Fibroblast of gingiva (primary cell): ENCODE measurements at regions not wholly inside any gene's neighbourhood (a gene's known extent, or its start where the extent isn't known, plus 50 kb on each side); places are given as distances from the start of the nearest gene placed in this dataset.

ENCODE experiments used
- DNase-seq: peaks from one replicate; pipeline ENCODE4 v3.0.0-alpha.2; 2011; ENCODE audit warnings: low read depth

DNA sequence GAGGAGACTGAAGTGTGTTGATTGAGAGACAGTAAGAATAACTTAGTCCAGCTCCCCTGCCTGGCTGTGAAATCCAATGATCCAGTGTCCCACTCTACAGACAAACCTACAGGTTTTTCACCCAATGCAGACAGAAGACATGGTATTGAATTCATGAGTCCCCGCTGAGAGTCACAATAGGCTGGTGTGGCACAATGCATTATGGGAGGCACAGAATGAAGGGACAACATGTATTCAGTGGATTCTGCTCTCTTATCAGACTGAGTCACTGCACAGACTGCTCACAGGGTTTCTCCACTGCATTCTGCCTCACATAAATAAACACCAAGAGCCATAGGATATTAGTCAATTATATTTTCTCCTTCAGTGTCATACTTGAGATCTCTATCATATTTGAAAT is 55.2 kb upstream of the TOP3B start:
- no peak for DNase-seq

DNA sequence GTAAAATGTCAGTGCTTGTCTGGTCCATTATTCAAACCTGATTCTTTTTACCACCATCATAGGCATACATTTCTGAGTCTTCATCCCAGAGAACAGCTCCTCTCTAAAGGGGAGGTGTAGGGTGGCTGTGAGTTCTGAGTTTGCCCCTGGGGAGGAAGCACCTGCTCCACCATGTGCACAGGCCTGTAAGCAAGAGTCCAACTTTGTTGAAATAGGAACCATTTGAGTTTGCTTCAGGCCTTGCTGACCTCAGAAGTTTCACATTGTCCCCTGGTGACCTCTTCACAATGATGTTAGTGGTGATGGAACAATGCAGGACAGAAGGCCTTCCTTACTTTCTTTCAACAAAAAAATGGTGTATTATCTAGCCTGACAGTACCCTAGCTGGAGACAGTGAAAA is 54.6 kb upstream of the TOP3B start:
- no peak for DNase-seq

DNA sequence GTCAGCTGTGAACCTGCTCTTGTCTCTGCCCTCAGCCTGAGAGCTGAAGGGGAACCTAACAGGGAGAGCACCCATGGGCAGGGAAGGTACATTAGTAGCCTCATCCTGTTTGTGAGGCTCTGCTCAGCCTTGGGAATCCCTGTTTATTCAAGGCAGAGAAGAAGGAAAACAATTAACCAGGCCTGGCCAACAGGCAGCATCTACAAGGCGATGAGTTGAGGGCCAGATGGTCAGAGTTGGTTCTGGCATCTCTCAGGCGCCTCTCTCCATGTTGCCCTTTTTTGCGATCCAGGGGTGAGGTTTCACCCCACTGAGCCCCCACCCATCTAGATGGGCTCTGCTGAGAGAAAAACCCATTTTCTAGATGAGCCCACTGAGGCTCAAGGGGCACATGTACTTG is 54.0 kb upstream of the TOP3B start:
- no peak for DNase-seq

DNA sequence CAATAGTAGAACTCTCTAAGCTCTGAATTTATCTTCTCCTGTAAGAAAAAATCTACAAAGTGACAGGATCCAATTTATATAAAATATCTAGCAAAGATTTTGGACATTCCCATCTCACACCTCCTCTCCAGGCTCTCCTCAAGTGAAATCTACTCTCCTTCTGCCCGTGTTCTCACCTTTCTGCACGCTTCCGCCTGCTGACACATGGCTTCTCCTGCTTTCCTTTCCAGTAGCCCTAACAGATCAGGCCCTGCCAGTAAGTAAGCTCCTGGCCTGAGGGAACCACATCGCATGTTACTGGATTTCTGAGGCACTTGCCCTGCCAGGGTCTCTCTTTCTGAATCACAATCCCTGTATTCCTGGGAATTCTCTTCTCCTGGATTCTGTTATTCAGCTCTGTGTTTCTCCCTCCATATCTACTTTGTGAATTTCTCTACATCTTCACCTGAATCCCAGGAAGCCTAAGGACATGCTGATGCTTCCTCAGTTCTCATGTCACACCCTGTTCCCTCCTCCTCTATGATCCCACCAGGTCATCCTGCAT is 53.3 kb upstream of the TOP3B start:
- DNase-seq: no peak

DNA sequence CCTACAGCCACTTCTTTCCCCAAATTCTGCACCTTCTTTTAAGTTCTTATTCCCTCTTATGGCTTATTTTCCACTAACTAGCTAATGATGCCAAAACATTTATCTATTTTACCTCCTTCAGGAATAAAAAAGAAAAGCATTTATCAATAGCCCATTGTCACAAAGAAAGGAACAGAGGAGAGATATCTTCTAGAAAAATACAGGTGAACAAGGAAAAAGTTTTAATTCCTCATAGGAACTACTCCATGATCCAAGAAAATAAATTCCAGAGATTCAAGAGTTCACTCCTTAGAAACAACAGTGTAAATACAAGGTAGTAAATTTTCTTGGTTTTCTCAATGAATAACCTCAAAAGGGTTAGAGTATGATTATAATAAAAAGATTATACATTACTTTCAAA is 52.6 kb upstream of the TOP3B start:
- no peak for DNase-seq

DNA sequence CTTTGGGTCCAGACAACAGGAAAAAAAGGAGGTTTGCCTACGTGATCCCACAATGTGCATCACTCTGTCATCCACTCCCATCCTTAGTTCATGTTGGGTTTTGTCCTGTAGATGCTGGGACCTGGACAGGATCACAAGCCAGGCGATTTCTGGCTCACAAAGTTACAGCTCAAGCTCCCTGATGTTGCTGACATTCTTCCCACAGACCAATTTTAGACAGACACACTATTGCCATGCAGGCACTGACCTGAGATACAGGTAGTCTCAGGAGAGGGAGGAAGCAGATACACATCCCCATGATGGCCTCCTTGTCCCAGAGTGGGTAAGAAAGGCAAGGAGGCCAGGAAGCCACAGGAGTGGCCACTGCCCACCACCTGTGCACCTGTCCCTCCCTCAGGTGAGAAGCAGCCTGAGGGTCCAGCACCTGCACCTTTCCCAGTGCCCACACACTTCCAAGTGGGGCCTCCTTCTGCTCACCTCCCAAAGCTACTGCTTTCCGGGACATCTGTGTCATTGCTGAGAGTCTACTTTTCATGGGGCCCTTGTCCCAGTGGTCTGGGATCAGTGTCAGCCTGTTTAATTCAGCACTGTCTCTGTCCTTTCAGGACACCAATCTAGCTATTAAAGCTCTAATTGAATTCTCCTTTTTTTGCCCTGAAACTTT is 52.0 kb upstream of the TOP3B start:
- no peak for DNase-seq

DNA sequence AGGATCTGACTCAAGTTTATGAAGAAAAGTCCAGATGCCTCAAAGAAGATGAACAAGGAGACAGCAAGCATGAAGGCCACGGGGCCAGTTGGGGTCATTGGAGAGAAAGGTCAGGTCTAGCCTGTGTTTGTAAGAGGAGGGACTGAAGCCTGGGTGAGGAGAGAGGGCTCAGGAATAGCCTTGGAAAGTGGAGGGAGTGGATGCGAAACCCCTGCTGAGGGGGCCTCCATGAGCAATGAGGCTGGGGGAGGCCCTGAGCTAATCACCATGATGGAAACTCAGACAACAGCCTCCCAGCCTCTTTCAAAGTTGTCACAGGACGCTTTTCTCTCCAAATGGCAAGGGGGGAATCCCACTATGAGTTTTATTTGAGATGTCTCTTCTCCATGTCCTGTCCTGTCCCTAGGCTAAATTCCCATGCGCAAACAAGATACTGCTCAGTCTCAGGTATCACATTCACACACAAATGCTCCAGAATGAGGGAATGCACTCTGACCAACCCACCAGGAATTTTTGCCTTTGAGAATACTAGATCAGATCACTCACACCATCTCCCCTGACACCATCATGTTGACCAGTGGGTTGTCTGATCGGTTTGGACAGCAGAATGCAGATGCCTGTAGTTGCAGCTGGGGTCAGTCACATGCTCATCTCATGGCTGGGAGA is 51.3 kb upstream of the TOP3B start:
- no peak for DNase-seq

DNA sequence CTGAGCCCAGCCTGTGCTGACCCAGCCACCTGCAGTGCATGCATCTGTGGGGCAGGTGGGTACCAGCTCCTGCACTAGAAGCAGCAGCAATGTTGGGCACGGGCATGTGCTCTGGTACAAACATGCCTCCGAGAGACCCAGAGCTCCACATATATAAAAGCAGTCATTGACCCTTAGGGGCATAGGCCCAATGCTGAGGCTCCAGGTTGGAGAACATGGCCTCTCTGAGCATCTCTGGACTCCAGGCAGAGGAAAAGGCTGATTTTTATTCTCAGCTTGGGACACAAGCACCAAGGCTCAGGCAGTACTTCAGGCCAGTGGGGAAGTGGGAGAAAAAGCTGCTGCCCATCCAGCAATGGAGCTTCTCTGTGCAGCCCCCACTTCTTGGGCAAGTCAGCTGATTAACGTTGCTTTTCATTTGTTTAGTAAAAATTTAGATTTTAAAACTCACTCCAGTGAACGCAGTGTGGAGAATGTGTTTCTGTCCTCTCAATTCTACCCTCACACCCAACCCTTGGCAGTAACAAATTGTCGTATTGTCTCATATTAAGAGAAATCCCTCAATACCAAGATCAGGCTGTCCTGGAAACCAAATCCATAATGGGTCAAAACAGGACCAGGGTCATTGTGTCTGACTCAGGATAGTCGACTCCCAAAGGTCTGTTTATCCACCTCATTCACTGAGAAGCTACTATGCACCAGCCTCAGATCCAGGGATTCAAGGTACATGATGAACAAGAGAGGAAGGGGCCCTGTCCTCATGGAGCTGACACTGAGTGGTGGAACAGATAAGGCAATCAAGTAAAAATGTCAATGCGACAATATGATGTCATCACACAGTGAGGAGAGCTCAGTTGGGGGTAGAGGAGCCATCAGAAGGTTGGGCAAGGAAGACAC is 50.6 kb upstream of the TOP3B start:
- DNase-seq: no peak

DNA sequence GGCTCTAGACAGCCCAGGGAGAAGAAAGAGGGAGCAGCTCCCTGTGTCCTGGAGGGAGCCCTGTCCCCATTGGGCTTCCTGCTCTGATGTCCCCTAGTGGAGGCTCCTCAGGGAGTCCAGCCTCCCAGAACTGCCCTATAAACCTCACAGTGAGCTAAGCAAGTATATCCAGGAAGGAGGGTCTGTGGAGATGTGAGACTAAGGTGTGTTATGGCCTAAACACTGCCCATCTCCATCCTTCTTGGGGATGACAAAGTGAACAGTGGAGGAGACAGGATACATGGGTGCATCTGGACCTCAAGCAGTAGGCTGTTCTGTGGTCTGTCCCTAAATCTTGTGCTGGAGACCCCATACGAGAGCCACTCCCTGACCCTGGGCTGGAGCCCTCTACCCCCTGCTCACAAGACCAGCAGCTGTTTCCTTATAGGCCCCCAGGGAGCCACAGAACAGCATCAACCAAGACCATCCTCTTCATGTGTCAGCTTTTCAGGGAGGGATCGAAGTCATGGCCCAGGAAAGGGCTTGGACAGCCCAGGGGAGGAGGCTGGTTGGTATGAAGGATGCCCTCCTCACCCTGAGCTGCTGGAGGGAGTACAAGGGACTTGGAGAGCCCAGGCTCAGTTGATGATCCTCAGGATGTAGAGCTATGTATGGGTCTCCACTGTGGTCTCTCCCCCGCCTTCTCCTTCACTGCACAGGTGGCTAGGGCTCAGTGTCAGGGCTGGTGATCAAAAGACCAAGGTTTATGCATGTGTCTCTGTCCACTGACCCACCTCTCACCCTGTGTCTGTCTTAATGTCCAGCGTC is 49.7 kb upstream of the TOP3B start:
- DNase-seq: no peak
